ENCODE measurements at regions not wholly inside any gene's neighbourhood (a gene's known extent, or its start where the extent isn't known, plus 50 kb on each side); places are given as distances from the start of the nearest gene placed in this dataset.

DNA sequence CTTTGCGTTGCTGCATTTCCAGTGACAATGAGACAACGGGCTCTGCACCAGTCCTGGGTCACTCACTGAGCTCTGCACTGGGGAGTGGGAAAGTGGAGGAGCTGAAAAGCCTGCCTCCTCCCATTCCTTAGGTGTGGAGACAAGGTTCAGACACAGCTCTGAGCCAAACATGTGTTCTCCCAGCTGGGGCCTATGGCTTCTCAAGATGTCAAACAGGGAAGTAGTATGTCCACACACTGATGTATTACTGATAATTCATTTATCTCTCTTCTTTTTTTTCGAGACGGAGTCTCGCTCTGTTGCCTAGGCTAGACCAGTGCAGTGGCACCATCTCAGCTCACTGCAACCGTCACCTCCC is 90.2 kb upstream of the SLC4A7 start:
- Histone ChIP-seq H3K27ac (ENCODE audit: low read depth, low read length) (no peak overlapping the region), H3K36me3 (ENCODE audit: control insufficient read depth, low read length) (no peaks in the 10 kb centered on the region), H3F3A (ENCODE audit: control insufficient read depth, insufficient read depth) (no peaks in the 10 kb centered on the region), H3K79me2 (ENCODE audit: control insufficient read depth, low read length) (no peaks in the 10 kb centered on the region), H3K9me3 (ENCODE audit: control insufficient read depth, insufficient read depth, low read length) (no peaks in the 10 kb centered on the region), H3K9me2 (replicated peaks; ENCODE audit: control insufficient read depth, low read length) (no peaks in the 10 kb centered on the region), H3K4me1 (ENCODE audit: control insufficient read depth, low read length) (no peaks in the 10 kb centered on the region), H4K20me1 (ENCODE audit: control insufficient read depth, insufficient read depth, low read depth, low read length) (no peaks in the 10 kb centered on the region), H3K4me3 (ENCODE audit: low read length) (no peak overlapping the region), H3K4me2 (ENCODE audit: low read length) (no peak overlapping the region), H3K27me3 (ENCODE audit: control insufficient read depth, low read length) (no peaks in the 10 kb centered on the region)
- no peak for TF ChIP-seq EZH2phosphoT487 (IDR thresholded peaks at IDR 0.05; ENCODE audit: borderline replicate concordance, low read length)
- TF ChIP-seq, protein P1, sequence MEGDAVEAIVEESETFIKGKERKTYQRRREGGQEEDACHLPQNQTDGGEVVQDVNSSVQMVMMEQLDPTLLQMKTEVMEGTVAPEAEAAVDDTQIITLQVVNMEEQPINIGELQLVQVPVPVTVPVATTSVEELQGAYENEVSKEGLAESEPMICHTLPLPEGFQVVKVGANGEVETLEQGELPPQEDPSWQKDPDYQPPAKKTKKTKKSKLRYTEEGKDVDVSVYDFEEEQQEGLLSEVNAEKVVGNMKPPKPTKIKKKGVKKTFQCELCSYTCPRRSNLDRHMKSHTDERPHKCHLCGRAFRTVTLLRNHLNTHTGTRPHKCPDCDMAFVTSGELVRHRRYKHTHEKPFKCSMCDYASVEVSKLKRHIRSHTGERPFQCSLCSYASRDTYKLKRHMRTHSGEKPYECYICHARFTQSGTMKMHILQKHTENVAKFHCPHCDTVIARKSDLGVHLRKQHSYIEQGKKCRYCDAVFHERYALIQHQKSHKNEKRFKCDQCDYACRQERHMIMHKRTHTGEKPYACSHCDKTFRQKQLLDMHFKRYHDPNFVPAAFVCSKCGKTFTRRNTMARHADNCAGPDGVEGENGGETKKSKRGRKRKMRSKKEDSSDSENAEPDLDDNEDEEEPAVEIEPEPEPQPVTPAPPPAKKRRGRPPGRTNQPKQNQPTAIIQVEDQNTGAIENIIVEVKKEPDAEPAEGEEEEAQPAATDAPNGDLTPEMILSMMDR (IDR thresholded peaks at IDR 0.05; ENCODE audit: low read depth, low read length, poor library complexity, severe bottlenecking) = no peak

DNA sequence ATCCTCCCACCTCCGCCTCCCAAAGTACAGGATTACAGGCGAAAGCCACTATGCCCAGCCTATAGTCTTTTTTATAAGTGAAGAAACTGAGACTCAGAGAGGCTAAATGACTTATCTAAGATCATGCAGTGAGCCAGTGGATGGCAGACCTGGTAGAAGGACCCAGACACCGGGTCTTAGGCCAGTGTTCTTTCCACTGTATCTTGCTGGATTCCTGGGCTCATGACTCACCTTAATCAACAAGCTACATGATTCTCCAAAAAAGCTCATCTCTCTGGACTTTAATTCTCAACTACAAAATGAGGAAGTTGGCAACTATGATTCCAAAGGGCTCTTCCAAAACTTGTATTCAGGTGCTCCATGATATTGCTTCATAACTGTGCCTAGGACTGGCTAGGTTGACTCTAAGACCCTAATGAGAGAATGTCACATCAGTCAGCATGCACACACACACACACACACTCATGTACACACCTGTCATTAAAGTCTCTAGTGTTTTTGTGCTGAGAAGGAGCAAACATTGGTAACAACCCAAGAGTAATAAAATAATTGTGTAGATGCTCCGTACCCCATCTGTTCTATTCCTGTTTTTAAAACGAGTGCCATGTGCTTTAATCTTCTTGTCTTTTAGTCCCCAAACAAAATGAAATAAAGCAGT is 89.7 kb upstream of the SLC4A7 start:
- no peak for TF ChIP-seq EZH2phosphoT487 (IDR thresholded peaks at IDR 0.05; ENCODE audit: borderline replicate concordance, low read length)
- TF ChIP-seq, protein P1 (IDR thresholded peaks at IDR 0.05; ENCODE audit: low read depth, low read length, poor library complexity, severe bottlenecking) = no peak
- no peak overlapping the region for H3K4me2 ChIP-seq (ENCODE audit: low read length)
- no peak overlapping the region for H3K4me3 ChIP-seq (ENCODE audit: low read length)
- no peaks in the 10 kb centered on the region for H3K9me2 ChIP-seq (replicated peaks; ENCODE audit: control insufficient read depth, low read length)
- H3K27ac ChIP-seq (ENCODE audit: low read depth, low read length) = no peak overlapping the region
- no peaks in the 10 kb centered on the region for H4K20me1 ChIP-seq (ENCODE audit: control insufficient read depth, insufficient read depth, low read depth, low read length)
- H3K36me3 ChIP-seq (ENCODE audit: control insufficient read depth, low read length) = no peaks in the 10 kb centered on the region
- H3K79me2 ChIP-seq (ENCODE audit: control insufficient read depth, low read length) = no peaks in the 10 kb centered on the region
- H3K9me3 ChIP-seq (ENCODE audit: control insufficient read depth, insufficient read depth, low read length) = no peaks in the 10 kb centered on the region
- no peaks in the 10 kb centered on the region for H3K4me1 ChIP-seq (ENCODE audit: control insufficient read depth, low read length)
- H3F3A ChIP-seq (ENCODE audit: control insufficient read depth, insufficient read depth) = no peaks in the 10 kb centered on the region
- H3K27me3 ChIP-seq (ENCODE audit: control insufficient read depth, low read length) = no peaks in the 10 kb centered on the region

DNA sequence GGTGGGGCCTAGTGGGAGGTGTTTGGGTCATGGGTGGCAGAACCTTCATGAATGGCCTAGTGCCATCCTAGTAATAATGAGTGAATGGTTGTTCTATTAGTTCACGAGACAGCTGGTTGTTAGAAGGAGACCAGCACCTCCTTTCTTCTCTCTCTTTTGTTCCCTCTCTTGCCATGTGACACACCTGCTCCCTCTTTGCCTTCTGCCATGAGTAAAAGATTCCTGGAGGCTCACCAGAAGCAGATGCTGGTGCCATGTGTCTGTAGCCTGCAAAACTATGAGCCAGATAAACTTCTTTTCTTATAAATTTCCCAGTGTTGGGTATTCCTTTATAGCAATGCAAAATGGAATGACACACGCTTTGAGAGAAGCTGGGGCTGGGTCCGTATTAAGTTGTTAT is 89.0 kb upstream of the SLC4A7 start:
- Histone ChIP-seq H4K20me1 (ENCODE audit: control insufficient read depth, insufficient read depth, low read depth, low read length) (no peaks in the 10 kb centered on the region), H3K4me3 (ENCODE audit: low read length) (no peak overlapping the region), H3K27me3 (ENCODE audit: control insufficient read depth, low read length) (no peaks in the 10 kb centered on the region), H3K4me2 (ENCODE audit: low read length) (no peak overlapping the region), H3K79me2 (ENCODE audit: control insufficient read depth, low read length) (no peaks in the 10 kb centered on the region), H3K9me3 (ENCODE audit: control insufficient read depth, insufficient read depth, low read length) (no peaks in the 10 kb centered on the region), H3F3A (ENCODE audit: control insufficient read depth, insufficient read depth) (no peaks in the 10 kb centered on the region), H3K27ac (ENCODE audit: low read depth, low read length) (no peak overlapping the region), H3K36me3 (ENCODE audit: control insufficient read depth, low read length) (no peaks in the 10 kb centered on the region), H3K9me2 (replicated peaks; ENCODE audit: control insufficient read depth, low read length) (no peaks in the 10 kb centered on the region), H3K4me1 (ENCODE audit: control insufficient read depth, low read length) (no peaks in the 10 kb centered on the region)
- TF ChIP-seq EZH2phosphoT487 (IDR thresholded peaks at IDR 0.05; ENCODE audit: borderline replicate concordance, low read length) = no peak
- TF ChIP-seq, protein P1 (IDR thresholded peaks at IDR 0.05; ENCODE audit: low read depth, low read length, poor library complexity, severe bottlenecking) = no peak
